ENCODE measurements at regions not wholly inside any gene's neighbourhood (a gene's known extent, or its start where the extent isn't known, plus 50 kb on each side); places are given as distances from the start of the nearest gene placed in this dataset.
"Not testable (repeated sequence)": the region's sequence is repeated elsewhere in the genome, so short reads cannot be mapped to it uniquely, and the experiment has no call there.

DNA sequence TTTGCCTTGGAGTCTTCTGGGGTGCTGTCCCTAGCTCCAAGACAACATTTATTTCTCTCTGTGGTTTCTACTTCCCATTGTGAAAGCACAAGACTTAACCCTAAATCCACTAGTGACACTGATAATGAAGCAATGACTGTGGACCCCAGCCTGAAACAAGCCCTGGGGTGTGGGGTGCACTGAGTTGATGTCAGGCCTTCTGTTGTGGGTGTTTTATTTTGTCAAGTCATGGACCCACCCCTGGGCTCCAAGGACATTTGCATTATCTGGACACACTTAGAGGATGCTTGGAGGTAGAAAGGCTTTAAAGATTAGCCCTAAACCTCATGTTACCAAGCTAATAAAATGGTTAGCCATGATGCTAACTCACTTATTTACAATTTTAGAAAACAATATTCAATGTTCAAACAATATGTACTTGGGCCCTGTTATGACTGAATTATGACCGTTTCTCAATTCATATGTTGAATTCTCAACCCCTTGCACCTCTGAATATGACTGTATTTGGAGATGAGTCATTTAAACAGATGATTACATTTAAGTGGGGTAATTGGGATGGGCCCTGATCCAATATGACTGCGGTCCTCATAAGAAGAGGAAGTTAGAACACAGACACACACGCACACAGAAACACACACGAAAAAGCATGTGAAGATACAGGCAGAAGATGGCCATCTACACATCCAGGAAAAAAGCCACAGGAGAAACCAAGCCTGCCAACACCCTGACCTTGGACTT lies 137.2 kb upstream of the IGFBP3 start:
- Mint-ChIP-seq H3K27ac (no peak overlapping the region), H3K4me3 (no peak overlapping the region), H3K9me3 (peaks cover 0 to 2% (median 0%) of the 10 kb centered on the region in 8 donors), H3K27me3 (no peaks in the 10 kb centered on the region), H3K36me3 (no peaks in the 10 kb centered on the region), H3K4me1 (no peaks in the 10 kb centered on the region)
- H3K4me1 ChIP-seq (ENCODE audit: insufficient read depth, low read length) = no peaks in the 10 kb centered on the region
- ChIA-PET POLR2A (ENCODE audit: partially characterized antibody) (no interaction called here), CTCF (ENCODE audit: partially characterized antibody) (no interaction called here)
- intact Hi-C loops (cut with micrococcal nuclease) = no loop called here
- H3K27ac ChIP-seq (ENCODE audit: low read depth, low read length) = no peak overlapping the region
- DNase-seq = no peak
- H3K4me3 ChIP-seq (ENCODE audit: low read length in 2 of 2) = no peak overlapping the region
- H3K36me3 ChIP-seq (ENCODE audit: insufficient read depth, low read length) = no peaks in the 10 kb centered on the region
- no peaks in the 10 kb centered on the region for H3K9me3 ChIP-seq (ENCODE audit: control insufficient read depth in 1 of 2, low read length in 2 of 2)
- no peaks in the 10 kb centered on the region for H3K27me3 ChIP-seq (ENCODE audit: insufficient read depth, low read length)

- Mint-ChIP-seq H3K36me3 (no peaks in the 10 kb centered on the region), H3K4me3 (no peak overlapping the region), H3K4me1 (no peaks in the 10 kb centered on the region), H3K27me3 (no peaks in the 10 kb centered on the region), H3K27ac (no peak overlapping the region), H3K9me3 (peaks cover 0 to 2% (median 0%) of the 10 kb centered on the region in 8 donors)
- no peak overlapping the region for H3K27ac ChIP-seq (ENCODE audit: low read depth, low read length)
- H3K27me3 ChIP-seq (ENCODE audit: insufficient read depth, low read length) = no peaks in the 10 kb centered on the region
- ChIA-PET CTCF (ENCODE audit: partially characterized antibody) (no interaction called here), POLR2A (ENCODE audit: partially characterized antibody) (interaction anchor here (1.0 kb wide), 1 partner anchor 40 kb away, joined by 3 read pairs; no protein-coding TSS in a partner anchor)
- no peak overlapping the region for H3K4me3 ChIP-seq (ENCODE audit: low read length in 2 of 2)
- H3K9me3 ChIP-seq (ENCODE audit: control insufficient read depth in 1 of 2, low read length in 2 of 2) = no peaks in the 10 kb centered on the region
- intact Hi-C loops (cut with micrococcal nuclease) = loop anchor here (1.0 kb wide), 1 partner anchor 24 kb away; no protein-coding TSS in a partner anchor
- DNase-seq = no peak
- no peaks in the 10 kb centered on the region for H3K4me1 ChIP-seq (ENCODE audit: insufficient read depth, low read length)
- H3K36me3 ChIP-seq (ENCODE audit: insufficient read depth, low read length) = no peaks in the 10 kb centered on the region
Measured at GRCh38 chr7:46054915-46055314, 133.8 kb upstream of the IGFBP3 start.

- Histone ChIP-seq H3K27me3 (ENCODE audit: insufficient read depth, low read length) (no peaks in the 10 kb centered on the region), H3K4me3 (ENCODE audit: low read length in 2 of 2) (no peak overlapping the region), H3K9me3 (ENCODE audit: control insufficient read depth in 1 of 2, low read length in 2 of 2) (no peaks in the 10 kb centered on the region), H3K4me1 (ENCODE audit: insufficient read depth, low read length) (no peaks in the 10 kb centered on the region), H3K27ac (ENCODE audit: low read depth, low read length) (no peak overlapping the region), H3K36me3 (ENCODE audit: insufficient read depth, low read length) (no peaks in the 10 kb centered on the region)
- POLR2A ChIA-PET (ENCODE audit: partially characterized antibody) = interaction anchor here (1.0 kb wide), 1 partner anchor 39 kb away, joined by 3 read pairs; no protein-coding TSS in a partner anchor
- H3K27me3 Mint-ChIP-seq = no peaks in the 10 kb centered on the region
- no peaks in the 10 kb centered on the region for H3K36me3 Mint-ChIP-seq
- no peak overlapping the region for H3K27ac Mint-ChIP-seq
- peaks cover 0 to under 1% (median 0%) of the 10 kb centered on the region in 8 donors for H3K9me3 Mint-ChIP-seq
- DNase-seq = no peak
- intact Hi-C loops (cut with micrococcal nuclease) = no loop called here
- no peaks in the 10 kb centered on the region for H3K4me1 Mint-ChIP-seq
- no peak overlapping the region for H3K4me3 Mint-ChIP-seq
- CTCF ChIA-PET (ENCODE audit: partially characterized antibody) = no interaction called here
Measured at GRCh38 chr7:46054272-46054671, 133.2 kb upstream of the IGFBP3 start.

DNA sequence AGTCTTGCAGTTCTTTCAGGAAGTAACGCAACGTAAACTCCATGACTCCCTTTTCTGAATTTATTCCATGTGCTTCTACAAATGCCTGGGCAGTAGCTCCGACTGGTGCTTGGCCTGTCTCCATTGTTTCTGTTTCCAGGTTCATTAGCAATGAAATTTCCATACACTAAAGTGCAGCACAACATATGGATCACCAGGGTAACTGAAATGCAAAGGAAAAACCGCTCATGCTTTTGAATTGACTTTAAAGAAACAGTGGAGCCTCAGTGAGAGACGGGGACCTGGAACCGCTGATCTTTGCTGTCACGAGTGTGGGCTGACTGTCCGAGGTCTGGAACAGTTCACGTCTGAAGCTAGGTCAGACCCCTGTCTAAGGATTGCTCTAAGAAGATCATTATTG lies 126.5 kb upstream of the IGFBP3 start:
- ChIA-PET CTCF (ENCODE audit: partially characterized antibody) (no interaction called here), POLR2A (ENCODE audit: partially characterized antibody) (no interaction called here)
- Mint-ChIP-seq H3K36me3 (no peaks in the 10 kb centered on the region), H3K4me3 (no peak overlapping the region), H3K27me3 (no peaks in the 10 kb centered on the region), H3K9me3 (peaks cover 0 to 2% (median 0%) of the 10 kb centered on the region in 8 donors), H3K27ac (no peak overlapping the region), H3K4me1 (no peaks in the 10 kb centered on the region)
- H3K9me3 ChIP-seq (ENCODE audit: control insufficient read depth in 1 of 2, low read length in 2 of 2) = no peaks in the 10 kb centered on the region
- H3K27ac ChIP-seq (ENCODE audit: low read depth, low read length) = no peak overlapping the region
- intact Hi-C loops (cut with micrococcal nuclease) = no loop called here
- H3K4me1 ChIP-seq (ENCODE audit: insufficient read depth, low read length) = no peaks in the 10 kb centered on the region
- H3K4me3 ChIP-seq (ENCODE audit: low read length in 2 of 2) = no peak overlapping the region
- no peaks in the 10 kb centered on the region for H3K27me3 ChIP-seq (ENCODE audit: insufficient read depth, low read length)
- H3K36me3 ChIP-seq (ENCODE audit: insufficient read depth, low read length) = no peaks in the 10 kb centered on the region
- DNase-seq = no peak

- POLR2A ChIA-PET (ENCODE audit: partially characterized antibody); H3K4me3 ChIP-seq (ENCODE audit: low read length in 2 of 2); H3K4me1 Mint-ChIP-seq; CTCF ChIA-PET (ENCODE audit: partially characterized antibody); H3K9me3 Mint-ChIP-seq; H3K9me3 ChIP-seq (ENCODE audit: control insufficient read depth in 1 of 2, low read length in 2 of 2); intact Hi-C loops (cut with micrococcal nuclease); H3K27ac Mint-ChIP-seq; H3K4me1 ChIP-seq (ENCODE audit: insufficient read depth, low read length); H3K36me3 Mint-ChIP-seq; H3K4me3 Mint-ChIP-seq; H3K36me3 ChIP-seq (ENCODE audit: insufficient read depth, low read length); H3K27me3 Mint-ChIP-seq; H3K27me3 ChIP-seq (ENCODE audit: insufficient read depth, low read length); H3K27ac ChIP-seq (ENCODE audit: low read depth, low read length); DNase-seq: not testable (repeated sequence)
Measured at GRCh38 chr7:46043338-46043737, 122.3 kb upstream of the IGFBP3 start.

DNA sequence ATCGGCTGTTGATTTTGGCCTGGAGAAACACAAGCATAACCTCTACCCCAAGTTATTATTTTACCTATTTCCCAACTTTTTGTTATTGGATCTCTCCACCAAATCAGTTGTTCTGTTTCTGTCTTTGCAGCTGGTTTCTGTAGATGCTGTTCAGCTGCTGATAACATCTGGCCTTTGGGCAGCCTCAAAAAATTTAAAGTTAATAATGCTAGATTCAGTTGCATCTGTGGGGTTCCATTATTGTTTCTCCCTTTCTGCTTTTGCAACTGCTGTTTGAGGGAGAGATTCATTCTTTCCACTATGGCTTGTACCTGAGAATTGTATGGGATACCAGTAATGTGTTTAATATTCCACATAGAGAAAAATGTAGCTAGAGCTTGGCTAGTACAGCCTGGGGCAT lies 118.7 kb upstream of the IGFBP3 start:
- H3K36me3 ChIP-seq (ENCODE audit: insufficient read depth, low read length); CTCF ChIA-PET (ENCODE audit: partially characterized antibody); POLR2A ChIA-PET (ENCODE audit: partially characterized antibody); H3K9me3 Mint-ChIP-seq; H3K27ac Mint-ChIP-seq; H3K9me3 ChIP-seq (ENCODE audit: control insufficient read depth in 1 of 2, low read length in 2 of 2); H3K4me3 ChIP-seq (ENCODE audit: low read length in 2 of 2); H3K27me3 ChIP-seq (ENCODE audit: insufficient read depth, low read length); intact Hi-C loops (cut with micrococcal nuclease); H3K27ac ChIP-seq (ENCODE audit: low read depth, low read length); DNase-seq; H3K4me3 Mint-ChIP-seq; H3K27me3 Mint-ChIP-seq; H3K4me1 ChIP-seq (ENCODE audit: insufficient read depth, low read length); H3K36me3 Mint-ChIP-seq; H3K4me1 Mint-ChIP-seq: not testable (repeated sequence)

DNA sequence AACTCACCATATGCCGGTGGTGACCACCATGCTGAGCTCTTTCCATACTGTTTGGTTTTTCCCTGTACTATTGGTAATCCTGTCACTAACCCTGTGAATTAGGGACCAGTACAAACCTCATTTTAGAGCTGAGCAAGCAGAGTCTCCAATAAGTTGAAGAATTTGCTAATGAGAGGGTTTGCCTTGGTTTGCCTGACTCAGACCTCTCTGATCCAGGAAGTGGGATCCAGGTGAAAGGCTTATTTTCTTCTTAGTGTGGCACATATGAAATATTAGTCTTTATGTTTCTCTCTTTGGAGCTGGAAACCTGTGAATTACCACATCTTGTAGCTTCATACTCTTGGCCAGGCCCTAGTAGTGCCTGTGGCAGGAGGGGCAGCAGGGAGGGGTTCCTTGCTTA lies 114.1 kb upstream of the IGFBP3 start:
- Mint-ChIP-seq H3K27ac (no peak overlapping the region), H3K4me3 (no peak overlapping the region), H3K9me3 (peaks cover 0 to 3% (median 0%) of the 10 kb centered on the region in 8 donors), H3K4me1 (no peaks in the 10 kb centered on the region), H3K27me3 (no peaks in the 10 kb centered on the region), H3K36me3 (peaks cover 0 to 4% of the 10 kb centered on the region in 2 donors)
- no peaks in the 10 kb centered on the region for H3K9me3 ChIP-seq (ENCODE audit: control insufficient read depth in 1 of 2, low read length in 2 of 2)
- no peaks in the 10 kb centered on the region for H3K4me1 ChIP-seq (ENCODE audit: insufficient read depth, low read length)
- no peaks in the 10 kb centered on the region for H3K36me3 ChIP-seq (ENCODE audit: insufficient read depth, low read length)
- no peak overlapping the region for H3K27ac ChIP-seq (ENCODE audit: low read depth, low read length)
- H3K4me3 ChIP-seq (ENCODE audit: low read length in 2 of 2) = no peak overlapping the region
- no peaks in the 10 kb centered on the region for H3K27me3 ChIP-seq (ENCODE audit: insufficient read depth, low read length)
- POLR2A ChIA-PET (ENCODE audit: partially characterized antibody) = no interaction called here
- intact Hi-C loops (cut with micrococcal nuclease) = no loop called here
- DNase-seq = no peak
- CTCF ChIA-PET (ENCODE audit: partially characterized antibody) = no interaction called here
